CD4-positive, alpha-beta T cell treated with Interleukin-6 at 100 ng/mL for 8 hours (primary cell): ENCODE measurements at regions not wholly inside any gene's neighbourhood (a gene's known extent, or its start where the extent isn't known, plus 50 kb on each side); places are given as distances from the start of the nearest gene placed in this dataset.
"Not testable (repeated sequence)": the region's sequence is repeated elsewhere in the genome, so short reads cannot be mapped to it uniquely, and the experiment has no call there.

Experiments
- DNase-seq: peaks from one replicate; pipeline ENCODE4 v3.0.0-alpha.2; 2020; ENCODE audit warnings: mixed read lengths, low spot score

DNA sequence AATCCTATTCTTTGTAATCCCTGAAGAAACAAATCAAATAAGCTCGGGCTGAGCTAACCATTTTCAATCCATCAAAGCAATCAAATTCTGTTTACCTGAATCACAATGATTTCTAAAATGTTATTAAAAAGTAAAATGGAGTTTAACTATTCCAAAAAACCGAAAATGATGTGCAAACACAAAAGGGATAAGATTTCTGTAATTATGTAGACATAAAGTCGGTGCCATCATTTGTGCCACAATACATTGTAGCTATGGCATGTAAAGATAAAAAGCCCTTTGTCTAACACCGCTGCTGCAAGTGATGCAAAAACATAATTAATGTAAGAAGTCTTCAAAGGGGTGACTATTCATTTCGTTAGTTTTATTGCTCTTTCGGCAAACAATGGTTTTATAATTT lies 125.1 kb upstream of the FAM204A start:
- no peak for DNase-seq

DNA sequence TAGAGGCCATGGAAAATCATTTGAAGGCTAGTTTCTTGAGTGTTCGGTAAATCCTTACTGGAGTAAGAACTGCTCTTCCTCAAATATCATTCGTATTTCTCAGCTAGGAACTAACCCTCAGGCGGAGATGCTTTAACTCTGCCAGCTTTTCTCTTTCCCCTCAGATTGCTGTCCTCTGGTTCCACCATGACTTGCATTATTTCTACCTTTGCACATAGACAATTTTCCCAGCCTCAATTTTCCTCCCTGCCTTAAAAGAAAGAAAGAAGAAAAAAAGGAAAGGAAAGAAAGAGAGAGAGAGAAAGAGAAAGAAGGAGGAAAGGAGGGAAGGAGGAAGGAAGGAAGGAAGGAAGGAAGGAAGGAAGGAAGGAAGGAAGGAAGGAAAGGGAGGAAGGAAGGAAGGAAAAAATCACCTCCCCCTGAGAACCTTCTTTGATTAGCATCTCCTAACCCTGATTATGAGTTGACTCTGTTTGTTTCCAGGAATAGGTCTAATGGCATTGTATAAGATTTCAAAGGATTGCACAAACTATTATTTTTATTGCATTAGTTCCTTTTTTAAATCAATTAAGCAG lies 123.3 kb upstream of the FAM204A start:
- DNase-seq = no peak

DNA sequence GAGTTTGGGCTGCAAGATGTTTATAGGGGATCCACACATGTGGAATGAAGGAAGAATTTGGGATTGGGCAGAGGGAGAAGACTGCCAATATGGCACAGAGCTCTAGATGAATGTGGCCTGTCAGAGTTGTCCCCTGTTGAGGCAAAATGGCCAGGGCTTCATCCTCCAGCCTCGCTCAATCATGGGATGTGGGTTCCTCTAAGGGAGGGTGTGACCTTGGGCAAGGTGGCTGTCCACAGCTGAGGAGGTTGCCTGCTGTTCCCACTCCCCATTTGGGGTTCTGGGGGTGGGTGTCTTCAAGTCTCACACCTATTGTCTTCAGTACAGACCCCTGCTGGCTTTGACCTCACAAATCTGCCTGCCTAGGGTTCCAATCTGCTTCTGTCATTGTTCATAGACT lies 121.6 kb upstream of the FAM204A start:
- no peak for DNase-seq

DNA sequence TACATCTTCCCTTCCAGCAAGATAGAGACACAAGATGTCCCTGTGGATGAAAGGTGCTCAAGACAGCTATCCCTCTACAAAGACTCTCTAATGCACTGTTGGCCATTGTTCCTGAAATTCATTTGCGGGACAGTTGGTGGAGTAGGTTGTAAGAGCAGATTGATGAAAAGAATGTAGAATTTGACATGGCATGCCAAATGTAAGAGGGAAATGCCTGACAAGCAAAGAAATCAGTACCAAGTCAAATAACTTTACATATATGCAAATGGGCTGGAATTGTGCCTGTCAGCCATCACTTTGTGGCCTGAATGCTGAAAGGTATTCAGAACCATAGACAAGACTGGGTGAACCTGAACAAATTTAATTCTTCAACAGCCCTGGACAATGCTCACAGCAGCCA lies 120.3 kb upstream of the FAM204A start:
- no peak for DNase-seq

DNA sequence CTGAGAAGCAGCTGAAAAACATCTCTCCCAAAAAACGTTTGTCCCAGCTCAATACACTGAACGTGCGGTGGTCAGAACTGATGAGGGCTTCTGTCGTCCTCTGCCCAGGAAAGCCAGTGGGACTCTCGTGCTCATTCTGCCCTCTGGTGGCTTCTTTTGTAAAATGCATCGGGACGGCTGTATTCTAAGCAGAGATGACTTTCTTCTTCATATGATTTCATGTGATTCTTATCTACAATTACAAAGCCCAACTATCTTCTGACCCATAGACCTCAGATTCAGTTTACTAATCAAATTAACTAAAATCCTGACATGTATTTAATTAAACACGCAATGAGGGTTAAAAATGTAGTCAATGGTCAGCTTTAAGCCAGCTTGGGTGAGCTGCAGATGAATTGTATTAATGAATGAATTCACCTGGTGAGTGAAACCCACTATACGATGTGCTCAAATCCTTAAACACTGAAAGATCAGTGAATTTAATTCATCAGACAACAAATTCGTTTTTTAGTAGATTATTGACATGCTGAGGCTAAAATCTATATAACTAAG lies 117.6 kb upstream of the FAM204A start:
- DNase-seq = peak; percentile 41

DNA sequence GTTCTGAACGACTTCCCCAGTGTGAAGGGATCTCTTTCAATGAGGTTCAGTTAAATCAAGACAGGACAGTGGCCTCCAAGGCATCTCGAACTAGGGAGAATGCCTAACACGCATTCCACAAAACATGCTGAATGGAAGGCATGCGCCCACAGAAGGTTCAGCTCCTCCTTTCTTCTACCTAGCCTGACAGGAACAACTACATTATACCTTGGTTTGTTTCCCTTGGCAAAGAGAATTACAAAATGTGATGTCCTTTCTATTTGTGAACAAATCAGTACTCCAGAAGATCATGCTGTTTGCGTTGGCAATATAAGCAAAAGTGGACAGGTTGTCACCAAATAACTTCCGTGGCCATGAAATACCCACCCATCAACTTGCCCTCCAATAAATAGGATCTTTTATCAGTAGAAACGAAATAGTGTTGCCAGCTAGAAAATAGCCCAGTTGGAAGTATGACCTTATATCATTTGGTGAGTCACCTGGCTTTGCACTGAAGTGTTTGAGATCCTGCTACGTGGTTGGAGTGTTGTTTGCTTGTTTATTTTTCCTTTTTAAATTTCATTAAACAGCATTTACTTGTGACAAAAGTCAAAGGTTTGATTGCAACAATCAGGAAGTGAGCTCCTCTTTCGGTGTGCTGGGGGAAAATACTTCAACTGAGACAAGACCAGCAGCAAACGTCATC lies 117.0 kb upstream of the FAM204A start:
- DNase-seq = no peak

DNA sequence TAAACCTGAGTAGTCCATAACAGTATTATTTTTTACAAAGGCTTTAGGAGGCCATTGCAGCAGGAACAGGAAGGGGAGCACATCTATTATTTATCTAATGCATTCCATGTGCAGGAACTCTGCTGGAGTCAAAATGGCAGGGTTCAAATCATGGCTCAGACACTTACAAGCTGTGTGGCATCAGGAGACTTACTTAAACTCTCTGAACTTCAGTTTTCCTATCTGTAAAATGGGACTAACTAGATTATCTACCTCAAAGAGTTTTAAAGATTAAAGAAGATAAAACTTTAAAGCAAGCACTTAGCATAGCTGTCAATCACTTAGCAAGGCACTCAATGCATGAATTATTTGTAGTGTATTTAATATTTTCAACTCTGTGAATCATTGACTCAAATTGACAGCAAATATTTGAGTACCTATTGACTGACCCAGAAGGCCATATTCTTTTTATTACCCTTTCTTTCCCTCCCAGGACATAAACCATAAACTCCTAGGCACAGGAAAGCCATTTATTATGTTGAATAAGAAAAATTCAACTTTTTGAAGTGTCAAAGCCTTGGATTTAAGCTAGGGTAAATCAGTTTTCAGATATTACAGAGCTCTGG lies 115.8 kb upstream of the FAM204A start:
- no peak for DNase-seq

DNA sequence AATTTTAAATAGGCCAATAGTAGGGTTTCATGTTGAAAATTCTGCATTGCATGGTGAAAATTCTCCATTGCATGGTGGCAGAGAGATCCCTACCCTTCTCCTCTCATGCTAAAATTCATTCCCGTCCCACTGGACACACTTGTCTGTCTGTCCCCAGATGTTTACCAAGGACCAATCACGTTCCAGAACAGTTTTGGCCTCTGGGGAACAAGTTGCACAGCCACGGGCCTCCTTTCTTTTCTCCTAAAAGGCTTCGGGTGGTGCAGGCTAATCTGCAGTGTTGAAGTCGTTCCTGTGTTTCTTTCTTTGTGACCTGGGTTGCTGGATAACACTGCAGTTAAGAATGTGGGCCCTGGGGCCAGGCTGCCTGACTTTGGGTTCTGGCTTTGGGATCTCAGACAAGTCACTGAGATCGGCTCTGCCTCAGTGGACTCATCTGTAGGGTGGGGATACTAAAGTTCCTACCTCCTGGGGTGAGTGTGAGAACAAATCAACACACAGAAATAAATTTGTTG lies 113.1 kb upstream of the FAM204A start:
- no peak for DNase-seq

DNA sequence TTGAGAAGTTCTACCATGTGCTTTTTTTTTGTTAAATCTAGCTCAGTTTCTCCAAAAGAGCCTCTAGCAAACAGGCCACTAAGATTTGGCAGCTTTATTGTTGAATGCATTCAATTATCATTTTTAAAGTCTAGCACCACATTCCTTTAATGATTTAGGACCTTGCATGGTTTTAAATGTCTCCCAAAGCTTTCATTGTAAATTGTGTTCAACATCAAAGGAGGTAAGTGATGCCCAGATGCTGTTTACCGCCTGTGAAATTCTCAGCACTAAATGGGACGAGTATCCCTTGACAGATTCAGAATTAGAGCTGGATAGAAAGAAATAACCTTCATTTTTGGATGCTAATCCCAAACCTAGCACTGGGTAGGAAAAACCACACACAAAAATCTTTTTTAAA lies 112.1 kb upstream of the FAM204A start:
- DNase-seq = no peak

DNA sequence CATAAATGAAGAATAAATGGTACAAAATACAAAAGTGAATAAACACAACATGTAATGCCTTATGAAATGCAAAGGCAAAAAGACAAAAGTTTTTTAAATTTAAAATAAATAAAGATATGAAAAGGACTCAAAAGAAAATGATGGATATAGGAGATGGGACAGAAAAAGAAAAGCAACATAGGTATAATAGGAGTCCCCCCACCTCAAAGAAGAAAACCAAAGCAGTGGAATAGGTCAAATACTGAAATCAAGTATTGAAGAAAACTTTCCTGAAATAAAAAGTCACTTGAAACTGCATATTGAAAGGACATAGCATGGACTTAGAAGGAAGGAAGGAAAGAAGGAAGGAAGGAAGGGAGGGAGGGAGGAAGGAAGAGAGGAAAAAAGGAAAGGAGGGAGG lies 110.0 kb upstream of the FAM204A start:
- DNase-seq = no peak

DNA sequence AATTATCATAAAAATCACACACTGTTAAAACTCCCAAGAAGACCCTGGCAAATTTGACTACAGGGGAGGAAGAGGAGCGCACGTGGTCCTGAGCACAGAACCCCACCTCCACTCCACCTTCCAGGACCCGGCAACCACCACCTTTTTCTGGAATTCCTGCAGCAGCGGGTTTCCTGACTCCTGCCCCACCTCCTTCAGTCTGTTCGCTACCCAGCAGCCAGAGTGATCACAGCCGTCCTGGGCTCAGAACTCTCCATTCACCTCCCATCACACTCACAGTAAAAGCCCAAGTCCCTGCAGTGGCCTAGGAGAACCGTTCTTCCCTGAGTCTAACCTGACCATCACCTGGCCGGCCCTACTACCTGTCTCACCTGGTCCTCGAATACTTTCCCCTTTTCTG lies 107.4 kb upstream of the FAM204A start:
- DNase-seq = no peak

DNA sequence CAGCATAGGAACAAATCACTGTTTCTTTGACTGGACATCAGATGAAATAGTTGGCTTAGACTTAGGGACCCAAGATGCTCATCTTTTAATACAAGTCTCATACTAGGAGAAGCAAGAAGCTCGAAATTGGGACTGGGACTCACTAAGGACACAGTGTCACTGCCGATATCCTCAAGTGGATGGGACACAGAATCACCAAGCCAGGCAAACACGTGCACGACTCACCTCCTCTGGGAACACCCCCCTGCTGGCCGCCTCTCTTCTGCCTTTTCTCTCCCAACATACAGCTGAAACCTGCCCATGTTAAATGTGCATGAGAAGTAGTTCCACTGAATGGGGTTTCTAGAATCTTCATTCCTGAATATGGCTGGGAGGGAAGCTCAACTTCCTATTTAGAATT lies 106.6 kb upstream of the FAM204A start:
- no peak for DNase-seq

DNA sequence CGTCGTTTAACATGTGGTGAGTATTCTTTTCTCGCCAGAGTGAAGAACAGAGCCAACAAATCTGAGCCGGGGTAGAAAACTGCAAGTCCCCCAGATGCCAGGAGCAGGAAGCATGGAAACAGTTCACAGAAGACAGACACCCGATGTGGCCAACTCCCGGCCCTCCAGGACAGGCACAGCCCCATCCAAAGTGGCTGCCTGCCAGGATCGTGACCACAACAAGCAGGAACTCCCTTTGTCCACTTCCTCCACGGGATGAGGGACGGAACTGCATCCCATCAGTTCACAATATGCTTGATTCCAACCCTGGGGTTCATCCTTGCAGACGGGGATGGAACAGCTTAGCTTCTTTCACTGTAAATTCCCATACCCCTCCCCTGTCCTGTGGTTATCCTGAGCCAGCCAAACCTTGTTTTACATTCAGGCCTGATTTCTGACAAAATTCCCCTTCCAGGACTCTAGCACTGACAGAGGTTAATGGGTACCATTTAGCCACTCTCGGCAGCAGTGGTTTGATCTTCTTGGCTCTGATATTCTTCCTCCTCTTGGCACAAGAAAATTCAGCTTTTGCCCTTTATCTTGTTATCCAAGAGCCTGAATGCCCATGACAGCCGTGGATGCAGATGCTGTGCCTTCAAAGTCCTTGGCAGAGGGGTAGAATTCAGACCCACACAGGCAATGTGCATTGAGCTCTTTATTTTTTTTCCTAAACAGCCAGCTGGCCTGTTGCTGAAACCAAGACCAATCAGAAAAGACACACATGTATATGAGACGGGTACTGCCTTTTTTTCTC lies 105.5 kb upstream of the FAM204A start:
- no peak for DNase-seq

DNA sequence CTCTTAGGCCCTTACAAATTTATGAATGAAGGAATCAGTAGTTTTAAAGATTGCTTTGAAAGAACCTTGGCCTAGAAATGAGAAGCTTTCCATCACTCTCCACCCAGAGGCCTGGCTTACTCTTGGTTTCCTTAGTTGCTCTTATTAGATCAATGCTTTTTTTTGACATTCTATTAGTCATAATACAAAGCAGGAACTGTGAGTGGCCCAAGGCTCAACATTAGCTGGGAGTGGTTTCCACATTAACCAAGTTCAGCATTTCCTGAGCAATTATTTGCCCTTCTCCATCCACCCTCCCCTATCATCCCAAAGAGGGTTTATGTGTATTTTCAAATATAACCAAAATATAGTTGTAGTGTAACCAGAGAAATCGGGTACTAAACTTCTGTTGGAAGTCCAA lies 103.4 kb upstream of the FAM204A start:
- DNase-seq = no peak

DNA sequence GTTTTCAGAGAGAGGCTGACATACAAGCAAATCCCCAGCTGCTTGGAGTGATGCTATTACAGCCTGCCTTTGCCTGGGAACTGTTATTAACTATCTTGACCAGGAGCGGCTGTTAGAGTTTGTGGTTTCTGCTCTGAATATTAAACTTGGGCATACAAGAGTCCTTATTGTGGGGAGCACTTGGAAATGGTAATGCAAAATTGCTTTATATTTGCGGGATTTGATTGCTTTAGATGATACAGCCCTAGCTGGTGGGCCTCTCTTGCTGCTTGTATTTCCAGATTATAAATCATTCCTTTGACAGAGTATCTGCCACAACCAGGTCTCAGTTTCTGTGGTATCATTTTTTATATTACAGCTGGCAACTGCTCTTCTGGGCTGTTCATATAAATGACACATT lies 101.9 kb upstream of the FAM204A start:
- DNase-seq = no peak

DNA sequence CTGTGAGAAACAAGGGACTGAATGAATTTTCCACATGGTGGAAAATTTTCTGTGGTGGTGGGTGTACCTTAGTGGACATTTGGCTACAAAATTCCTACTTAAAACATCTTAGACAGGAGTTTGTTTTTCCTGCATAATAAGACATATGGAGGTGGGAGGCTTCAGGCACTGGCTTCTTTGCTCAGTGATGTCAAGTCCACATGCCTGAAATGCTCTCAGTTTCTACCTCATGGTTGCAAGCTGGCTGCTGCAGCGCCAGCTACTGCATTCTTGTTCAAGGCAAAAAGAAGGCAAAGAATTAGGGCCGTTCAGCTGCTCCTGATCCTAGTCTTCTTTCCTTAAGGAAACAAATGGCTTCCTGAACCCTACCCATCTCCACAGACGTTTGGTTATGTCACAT lies 99.9 kb upstream of the FAM204A start:
- DNase-seq = no peak

DNA sequence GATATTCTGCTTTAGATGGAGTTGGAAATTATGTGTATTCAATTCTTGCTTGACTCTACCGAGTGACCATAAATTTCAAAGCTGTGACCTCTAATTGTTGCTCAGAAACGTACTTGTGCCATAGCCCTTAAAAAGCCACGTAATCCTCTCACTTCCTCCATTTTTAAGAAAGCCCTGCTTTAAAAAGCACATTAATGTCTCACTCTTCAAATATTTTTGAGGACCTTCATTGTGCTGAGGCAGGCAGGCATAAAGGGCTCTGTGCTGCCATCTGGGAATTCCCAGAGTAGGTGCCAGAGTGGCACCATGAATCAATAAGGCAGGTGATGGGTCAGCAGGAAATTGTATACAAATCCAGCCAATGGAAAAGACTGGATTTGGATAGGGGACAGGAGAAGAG lies 97.7 kb upstream of the FAM204A start:
- no peak for DNase-seq

DNA sequence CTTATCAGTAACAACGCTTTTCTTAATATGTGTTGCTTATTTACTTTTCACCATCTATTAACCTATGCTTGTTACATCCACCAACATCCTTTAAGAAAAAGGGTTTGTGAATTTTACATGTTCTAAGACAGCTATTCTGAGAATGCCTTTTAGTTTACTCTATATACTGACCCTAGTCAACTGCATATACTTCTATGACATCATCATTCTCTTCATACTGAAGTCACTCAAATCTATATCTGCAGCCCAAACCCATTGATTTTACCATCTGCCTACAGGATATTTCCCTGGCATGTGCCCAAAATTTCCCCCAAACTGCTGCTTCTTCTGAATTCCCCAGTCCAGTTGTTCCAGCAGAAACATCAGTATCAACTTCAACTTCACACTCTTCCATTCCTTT lies 94.6 kb upstream of the FAM204A start:
- DNase-seq = no peak

DNA sequence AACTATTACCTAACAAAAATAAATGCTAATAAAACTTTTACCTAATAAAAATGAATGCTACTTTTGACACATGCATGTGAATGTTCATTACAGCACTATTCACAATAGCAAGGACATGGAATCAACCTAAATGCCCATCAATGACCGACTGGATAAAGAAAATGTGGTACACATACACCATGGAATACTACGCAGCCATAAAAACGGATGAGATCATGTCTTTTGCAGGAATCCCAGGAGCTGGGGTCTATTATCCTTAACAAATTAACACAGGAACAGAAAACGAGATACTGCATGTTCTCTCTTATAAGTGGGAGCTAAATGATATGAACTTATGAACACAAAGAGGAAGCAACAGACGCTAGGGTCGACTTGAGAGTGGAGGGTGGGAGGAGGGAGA lies 88.1 kb upstream of the FAM204A start:
- DNase-seq = no peak

DNA sequence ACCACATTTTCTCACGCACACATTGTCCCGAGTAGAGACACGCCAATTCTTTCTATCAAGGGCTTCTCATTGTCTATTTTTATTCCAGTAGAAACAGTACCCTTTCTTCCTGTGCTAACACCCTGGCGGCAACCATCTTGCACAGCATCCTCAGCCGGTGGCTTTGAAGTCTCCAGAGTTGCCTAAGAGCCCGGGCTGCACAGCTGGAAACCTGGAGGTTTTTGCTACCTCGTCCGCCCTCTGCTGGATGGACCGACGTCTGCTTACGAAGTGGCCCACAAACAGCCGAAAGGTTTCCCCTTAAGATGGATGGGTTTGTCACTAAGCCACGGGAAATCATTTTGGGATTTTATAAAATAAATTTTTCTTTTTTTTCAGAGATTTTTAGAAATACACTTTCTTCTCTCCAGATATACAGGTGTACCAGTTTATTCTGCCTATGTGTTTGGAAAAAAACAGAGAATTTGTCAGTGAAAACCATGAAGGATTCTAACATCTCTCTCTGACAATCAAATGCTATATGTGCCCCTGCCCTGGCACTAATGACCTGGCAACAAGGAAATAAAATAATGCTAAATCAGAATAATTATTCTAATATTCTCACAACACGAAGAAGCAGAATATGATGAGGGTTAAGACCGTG lies 81.8 kb upstream of the FAM204A start:
- DNase-seq = peak; percentile 33

DNA sequence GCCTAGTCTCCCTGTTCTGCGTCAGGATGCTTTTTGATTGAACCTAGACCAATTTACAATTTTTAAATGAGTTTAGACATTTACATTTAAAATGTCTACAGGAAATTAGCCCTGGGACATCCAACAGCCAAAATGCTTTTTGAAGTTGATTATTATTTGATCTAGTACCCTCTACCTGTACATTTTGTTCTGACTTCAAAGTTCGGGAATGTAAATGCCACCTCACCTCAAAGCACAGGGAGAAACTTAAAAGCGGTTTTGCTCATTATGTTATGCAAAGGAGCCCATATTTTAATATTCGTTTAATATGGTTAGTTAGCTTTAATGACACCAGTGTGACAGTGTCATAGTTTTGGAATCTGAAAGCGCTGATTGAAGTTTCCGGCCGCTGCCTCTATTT lies 80.1 kb upstream of the FAM204A start:
- no peak for DNase-seq

DNA sequence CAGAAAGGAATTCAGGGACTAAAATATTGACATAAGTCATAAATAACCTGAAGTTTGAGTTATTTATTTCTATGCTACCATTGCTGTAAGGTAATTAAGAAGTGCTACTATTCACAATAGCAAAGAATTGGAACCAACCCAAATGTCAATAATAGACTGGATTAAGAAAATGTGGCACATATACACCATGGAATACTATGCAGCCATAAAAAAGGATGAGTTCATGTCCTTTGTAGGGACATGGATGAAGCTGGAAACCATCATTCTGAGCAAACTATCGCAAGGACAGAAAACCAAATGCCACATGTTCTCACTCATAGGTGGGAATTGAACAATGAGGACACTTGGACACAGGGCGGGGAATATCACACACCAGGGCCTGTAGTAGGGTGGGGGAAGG lies 77.9 kb upstream of the FAM204A start:
- DNase-seq = not testable (repeated sequence)
